IPS-18a (cell line): ENCODE measurements at regions not wholly inside any gene's neighbourhood (a gene's known extent, or its start where the extent isn't known, plus 50 kb on each side); places are given as distances from the start of the nearest gene placed in this dataset.

Experiments used
- H3K27ac ChIP-seq: one replicate; pipeline ENCODE4 v1.5.1; 2013; ENCODE audit warnings: low read length
- H3K27me3 ChIP-seq: one replicate; pipeline ENCODE4 v1.6.1; 2013; ENCODE audit warnings: mild to moderate bottlenecking, low read length; ENCODE audit not compliant: control insufficient read depth, insufficient read depth
- H3K36me3 ChIP-seq: one replicate; pipeline ENCODE4 v1.6.1; 2013; ENCODE audit warnings: low read depth, low read length; ENCODE audit not compliant: control insufficient read depth
- H3K4me1 ChIP-seq: one replicate; pipeline ENCODE4 v1.6.1; 2013; ENCODE audit warnings: low read depth, low read length; ENCODE audit not compliant: control insufficient read depth
- H3K4me3 ChIP-seq: one replicate; pipeline ENCODE4 v1.5.1; 2013; ENCODE audit warnings: low read length
- H3K9ac ChIP-seq: one replicate; pipeline ENCODE4 v1.6.1; 2013; ENCODE audit warnings: mild to moderate bottlenecking, low read length, moderate library complexity
- H3K9me3 ChIP-seq: one replicate; pipeline ENCODE4 v1.6.1; 2013; ENCODE audit warnings: low read depth, low read length; ENCODE audit not compliant: control insufficient read depth

DNA sequence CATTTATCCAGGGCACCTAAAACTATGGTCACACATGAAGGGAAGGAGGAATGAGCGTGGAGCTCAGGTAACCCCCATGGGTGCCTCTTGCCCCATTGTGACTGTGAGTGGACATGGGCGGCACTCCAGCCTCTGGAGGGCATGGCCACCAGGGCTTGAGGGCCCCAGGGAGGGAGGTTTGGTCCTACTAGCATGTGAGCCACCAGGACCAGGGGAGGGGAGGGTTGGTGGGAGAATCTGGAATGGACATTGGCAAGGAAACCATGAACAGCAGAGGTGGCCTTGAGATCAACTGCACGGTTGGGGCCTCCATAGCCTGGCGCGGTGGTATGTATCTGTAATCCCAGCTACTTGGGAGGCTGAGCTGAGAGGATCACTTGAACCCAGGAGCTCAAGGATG is 623.6 kb downstream of the AACS start:
- no peaks in the 10 kb centered on the region for H3K27me3 ChIP-seq
- no peak overlapping the region for H3K4me3 ChIP-seq
- no peak overlapping the region for H3K27ac ChIP-seq

DNA sequence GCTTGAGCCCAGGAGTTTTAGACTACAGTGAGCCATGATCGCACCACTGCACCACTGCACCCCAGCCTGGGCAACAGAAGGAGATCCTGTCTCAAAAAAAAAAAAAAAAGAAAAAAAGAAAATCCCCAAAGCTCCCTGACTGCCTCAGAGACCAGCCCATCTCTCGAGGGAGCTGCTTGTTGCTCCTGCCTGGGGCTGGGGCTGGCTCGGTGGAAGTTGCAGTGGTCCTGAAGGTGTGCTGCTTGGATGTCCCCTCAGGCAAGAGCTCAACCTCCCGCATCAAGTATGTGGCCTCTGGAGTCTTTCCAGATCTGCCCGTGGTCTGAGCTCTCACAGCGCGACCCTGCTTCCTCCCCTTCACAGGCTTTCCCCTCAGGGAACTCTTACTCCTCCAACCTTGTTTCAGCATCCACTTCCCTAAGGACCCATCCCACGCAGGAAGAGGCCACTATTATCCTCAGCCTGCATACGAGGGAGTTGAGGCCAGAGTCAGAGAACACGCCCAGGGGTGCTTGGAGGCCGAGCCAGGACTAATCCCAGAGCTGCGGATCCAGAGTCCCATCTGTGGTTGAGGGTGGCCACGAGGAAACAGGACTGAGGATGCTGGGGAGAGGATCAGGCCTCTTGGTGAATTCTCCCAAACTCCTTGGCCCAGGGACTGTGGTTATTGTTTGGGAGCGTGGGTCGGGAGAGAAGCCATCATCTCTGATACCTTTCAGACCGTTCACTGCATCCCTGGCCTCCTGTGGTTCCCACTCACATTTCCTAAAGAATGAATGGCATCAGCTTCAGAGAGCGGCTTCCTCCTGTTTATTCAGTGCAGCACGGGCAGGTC is 624.6 kb downstream of the AACS start:
- Histone ChIP-seq H3K36me3 (no peaks in the 10 kb centered on the region), H3K4me1 (no peaks in the 10 kb centered on the region), H3K4me3 (no peak overlapping the region), H3K9ac (no peak overlapping the region), H3K9me3 (peaks cover 5% of the 10 kb centered on the region), H3K27ac (no peak overlapping the region), H3K27me3 (no peaks in the 10 kb centered on the region)

More for the DNA sequence above, 623.6 kb downstream of the AACS start:
- H3K9ac ChIP-seq, result no peak overlapping the region
- H3K36me3 ChIP-seq, result no peaks in the 10 kb centered on the region
- H3K4me1 ChIP-seq, result no peaks in the 10 kb centered on the region
- H3K9me3 ChIP-seq, result no peaks in the 10 kb centered on the region

DNA sequence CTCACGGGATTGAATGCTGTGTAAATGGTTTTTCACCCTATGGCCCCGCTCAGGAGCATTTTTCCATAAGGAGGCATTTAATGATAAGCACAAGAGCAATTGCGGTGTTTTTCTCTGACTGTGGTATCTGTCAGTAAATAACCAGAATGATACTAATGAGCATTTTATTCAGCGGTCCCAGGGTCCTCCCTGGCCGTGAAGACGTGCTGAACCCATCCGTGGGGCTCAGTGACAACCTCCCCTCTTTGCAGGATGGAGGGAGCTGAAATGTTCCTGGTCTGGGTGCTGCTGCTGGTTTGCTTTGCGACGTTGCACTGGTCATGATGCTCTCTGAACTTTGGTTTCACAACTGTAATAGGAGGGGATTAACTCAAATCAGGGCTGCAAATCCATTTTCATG is 625.6 kb downstream of the AACS start:
- no peak overlapping the region for H3K27ac ChIP-seq
- no peak overlapping the region for H3K9ac ChIP-seq
- H3K36me3 ChIP-seq, result no peaks in the 10 kb centered on the region
- H3K4me1 ChIP-seq, result no peaks in the 10 kb centered on the region
- H3K27me3 ChIP-seq, result no peaks in the 10 kb centered on the region
- H3K4me3 ChIP-seq, result no peak overlapping the region
- H3K9me3 ChIP-seq, result peaks cover 6% of the 10 kb centered on the region

DNA sequence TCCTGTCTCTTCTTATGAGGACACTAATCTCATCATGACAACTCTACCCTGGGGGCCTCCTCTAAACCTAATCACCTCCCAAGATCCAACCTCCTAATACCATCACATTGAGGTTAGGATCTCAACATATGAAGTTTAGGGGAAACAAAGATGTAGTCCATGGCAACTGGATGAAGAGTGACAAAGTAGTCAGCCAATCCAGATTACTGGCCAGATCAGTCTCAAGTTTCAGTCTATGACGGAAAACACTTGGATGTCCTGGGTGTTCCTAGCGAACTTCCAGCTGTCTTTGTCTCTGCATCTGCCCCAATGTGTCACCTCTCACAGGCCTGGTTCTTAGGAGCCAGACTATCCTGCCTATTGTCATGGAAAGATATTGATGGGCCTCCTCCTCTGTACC is 630.8 kb downstream of the AACS start:
- Histone ChIP-seq H3K9ac (no peak overlapping the region), H3K36me3 (no peaks in the 10 kb centered on the region), H3K27ac (no peak overlapping the region), H3K9me3 (peaks cover 9% of the 10 kb centered on the region), H3K4me3 (no peak overlapping the region), H3K4me1 (no peaks in the 10 kb centered on the region), H3K27me3 (no peaks in the 10 kb centered on the region)

DNA sequence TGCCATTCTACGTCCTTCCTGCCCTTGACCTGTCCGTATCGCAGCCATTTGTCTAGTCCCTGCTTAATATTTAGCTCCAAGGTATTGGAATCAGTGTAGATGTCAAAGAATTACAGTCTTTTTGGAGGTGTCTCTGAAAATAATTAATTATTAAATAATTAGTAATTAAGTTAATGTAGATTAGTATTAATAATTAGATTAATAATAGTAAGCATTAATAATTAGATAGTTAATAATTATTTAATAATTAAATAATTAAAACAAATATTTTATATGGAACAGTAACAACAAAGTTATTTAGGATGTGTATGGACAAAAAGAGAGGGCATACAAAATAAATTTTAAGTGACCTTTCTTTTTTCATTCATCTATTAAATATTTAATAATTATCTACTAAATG is 639.6 kb downstream of the AACS start:
- Histone ChIP-seq H3K9me3 (peaks cover 19% of the 10 kb centered on the region), H3K27ac (no peak overlapping the region), H3K4me3 (no peak overlapping the region)

DNA sequence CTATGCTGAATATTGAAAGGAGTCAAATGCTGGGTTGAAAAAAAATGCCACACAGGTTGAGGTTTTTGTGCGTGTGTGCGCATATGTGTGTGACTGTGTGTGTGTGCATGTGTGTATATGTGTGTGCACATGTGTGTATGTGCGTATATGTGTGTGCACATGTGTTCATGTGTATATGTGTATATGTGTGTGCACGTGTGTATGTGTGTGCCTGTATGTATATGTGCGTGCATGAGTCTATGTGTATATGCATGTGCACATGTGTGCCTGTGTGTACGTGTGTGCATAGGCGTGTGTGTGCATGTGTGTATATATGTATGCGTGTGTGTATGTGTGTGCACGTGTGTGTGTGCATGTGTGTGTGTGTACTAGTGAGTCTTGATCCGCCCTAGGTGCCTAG is 655.7 kb downstream of the AACS start:
- H3K9ac ChIP-seq, result no peak overlapping the region
- no peak overlapping the region for H3K27ac ChIP-seq
- H3K4me3 ChIP-seq, result no peak overlapping the region
- H3K36me3 ChIP-seq, result no peaks in the 10 kb centered on the region
- no peaks in the 10 kb centered on the region for H3K27me3 ChIP-seq
- H3K9me3 ChIP-seq, result peaks cover 36% of the 10 kb centered on the region
- no peaks in the 10 kb centered on the region for H3K4me1 ChIP-seq

More for the DNA sequence above, 639.6 kb downstream of the AACS start:
- no peaks in the 10 kb centered on the region for H3K4me1 ChIP-seq
- H3K9ac ChIP-seq, result no peak overlapping the region
- H3K36me3 ChIP-seq, result no peaks in the 10 kb centered on the region
- no peaks in the 10 kb centered on the region for H3K27me3 ChIP-seq

DNA sequence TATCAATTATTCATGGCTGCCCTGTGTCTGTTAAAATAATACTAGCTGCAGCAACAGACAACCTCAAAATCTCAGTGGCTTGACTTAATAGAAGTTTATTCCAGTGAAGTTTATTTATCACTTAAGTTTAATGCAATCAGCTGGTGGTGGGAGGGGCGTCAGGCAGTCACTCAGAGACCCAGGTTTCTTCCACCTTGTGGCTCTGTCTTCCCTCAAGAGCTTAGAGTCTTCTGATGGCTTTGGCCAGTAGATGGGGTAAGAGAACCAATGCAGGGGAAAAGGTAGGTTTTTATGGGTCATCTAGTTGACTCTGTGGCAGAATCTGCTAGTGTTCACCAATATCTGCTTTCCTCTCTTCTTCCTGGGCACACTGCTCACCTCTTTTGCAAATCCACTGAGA is 668.9 kb downstream of the AACS start:
- no peaks in the 10 kb centered on the region for H3K36me3 ChIP-seq
- H3K9ac ChIP-seq, result no peak overlapping the region
- no peak overlapping the region for H3K4me3 ChIP-seq
- H3K27me3 ChIP-seq, result no peaks in the 10 kb centered on the region
- peaks cover 21% of the 10 kb centered on the region for H3K9me3 ChIP-seq
- H3K4me1 ChIP-seq, result no peaks in the 10 kb centered on the region
- no peak overlapping the region for H3K27ac ChIP-seq

DNA sequence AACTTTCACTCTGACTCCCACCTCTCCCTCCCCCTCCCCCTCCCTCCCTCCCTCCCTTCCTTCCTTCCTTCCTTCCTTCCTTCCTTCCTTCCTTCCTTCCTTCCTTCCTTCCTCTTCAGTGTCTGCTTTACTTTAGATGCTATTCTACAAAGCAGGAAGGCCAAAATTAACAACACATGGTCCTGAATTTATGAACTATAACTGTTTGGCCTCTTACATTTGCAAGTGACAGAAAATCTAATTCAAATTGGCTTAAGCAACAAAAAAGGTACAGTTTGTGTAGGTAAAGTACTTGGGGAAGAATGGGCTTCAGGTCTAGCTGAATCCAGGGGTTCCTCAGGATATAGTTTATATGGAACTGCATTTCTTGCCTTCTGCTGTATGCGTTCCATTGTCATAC is 673.0 kb downstream of the AACS start:
- Histone ChIP-seq H3K4me1 (no peaks in the 10 kb centered on the region), H3K27me3 (no peaks in the 10 kb centered on the region), H3K27ac (no peak overlapping the region), H3K9me3 (peaks cover 36% of the 10 kb centered on the region), H3K4me3 (no peak overlapping the region), H3K9ac (no peak overlapping the region), H3K36me3 (no peaks in the 10 kb centered on the region)

DNA sequence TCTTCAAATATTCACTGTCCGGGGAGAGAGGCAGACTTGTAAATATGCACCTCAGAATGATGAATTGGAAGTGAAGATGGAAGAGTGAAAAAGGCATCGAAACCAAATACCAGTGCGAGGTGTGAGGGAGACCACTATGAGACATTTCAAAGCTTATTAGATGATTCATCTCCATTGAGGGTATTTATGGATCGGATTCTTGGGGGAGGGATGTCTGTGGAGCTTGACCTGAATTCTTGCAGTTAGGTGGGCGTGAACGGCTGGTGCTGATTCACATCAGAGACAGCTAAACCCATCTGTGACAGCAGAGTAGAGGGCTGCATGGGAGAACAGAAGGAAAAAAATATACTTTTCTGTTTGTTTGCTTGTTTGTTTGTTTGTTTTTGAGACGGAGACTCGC is 677.2 kb downstream of the AACS start:
- Histone ChIP-seq H3K9ac (no peak overlapping the region), H3K4me1 (no peaks in the 10 kb centered on the region), H3K36me3 (no peaks in the 10 kb centered on the region), H3K4me3 (no peak overlapping the region), H3K9me3 (peaks cover 30% of the 10 kb centered on the region), H3K27me3 (no peaks in the 10 kb centered on the region), H3K27ac (no peak overlapping the region)

DNA sequence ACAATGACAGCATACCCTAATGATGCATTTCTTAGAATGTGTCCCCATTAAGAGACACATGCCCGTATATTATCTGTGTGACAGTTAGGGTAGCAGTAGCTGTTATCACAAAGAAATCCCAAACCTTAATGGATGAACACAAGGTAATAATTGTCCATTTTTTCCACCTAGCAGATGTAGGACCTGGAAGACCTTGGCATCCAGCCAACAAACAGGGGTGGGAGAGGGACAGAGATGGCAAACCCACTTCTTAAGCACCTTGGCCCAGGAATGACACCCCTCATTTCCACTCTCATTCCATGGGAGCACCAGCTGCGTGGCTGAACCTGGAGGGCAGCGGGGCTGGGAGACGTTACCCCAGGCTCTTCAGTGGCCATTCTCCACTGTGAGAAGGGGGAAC is 679.0 kb downstream of the AACS start:
- no peak overlapping the region for H3K4me3 ChIP-seq
- H3K4me1 ChIP-seq, result no peaks in the 10 kb centered on the region
- no peak overlapping the region for H3K9ac ChIP-seq
- peaks cover 34% of the 10 kb centered on the region for H3K9me3 ChIP-seq
- H3K27ac ChIP-seq, result no peak overlapping the region
- no peaks in the 10 kb centered on the region for H3K36me3 ChIP-seq
- H3K27me3 ChIP-seq, result no peaks in the 10 kb centered on the region

DNA sequence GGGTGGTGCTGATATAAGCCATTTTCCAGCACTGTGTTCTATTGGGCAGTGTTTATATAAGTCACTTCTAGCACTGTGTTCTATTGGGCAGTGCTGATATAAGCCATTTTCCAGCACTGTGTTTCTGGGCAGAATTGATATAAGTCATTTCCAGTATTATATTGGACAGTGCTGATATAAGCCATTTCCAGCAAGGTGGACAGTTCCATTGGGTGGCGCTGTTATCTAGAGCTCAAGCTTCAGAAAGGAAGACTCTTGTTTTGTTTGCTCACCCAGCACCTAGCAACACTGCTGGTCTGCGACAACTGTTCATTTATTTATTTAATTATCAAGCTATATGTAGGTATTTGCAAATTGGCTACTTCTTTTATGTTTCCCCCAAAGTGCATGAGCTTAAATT is 690.3 kb downstream of the AACS start:
- no peak overlapping the region for H3K9ac ChIP-seq
- H3K27me3 ChIP-seq, result no peaks in the 10 kb centered on the region
- H3K27ac ChIP-seq, result no peak overlapping the region
- no peaks in the 10 kb centered on the region for H3K36me3 ChIP-seq
- no peak overlapping the region for H3K4me3 ChIP-seq
- peaks cover 21% of the 10 kb centered on the region for H3K9me3 ChIP-seq
- no peaks in the 10 kb centered on the region for H3K4me1 ChIP-seq

DNA sequence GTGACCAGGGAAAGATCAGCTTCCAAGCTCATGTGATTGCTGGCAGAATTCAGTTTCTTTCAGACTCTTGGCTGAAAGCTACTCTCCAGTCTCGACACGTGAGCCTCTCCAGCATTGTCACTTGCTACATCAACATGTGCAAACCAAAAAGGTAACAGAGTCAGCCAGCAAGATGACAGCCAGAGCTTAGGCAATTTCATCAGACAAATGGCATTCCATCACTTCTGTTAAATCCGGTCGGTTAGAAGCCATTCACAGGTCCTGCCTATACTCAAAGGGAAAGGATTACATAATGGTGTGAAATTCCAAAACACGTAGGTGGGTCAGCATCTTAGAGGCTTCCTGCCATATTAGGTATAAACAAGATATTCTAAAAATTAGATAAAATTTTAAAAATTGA is 700.9 kb downstream of the AACS start:
- H3K27ac ChIP-seq, result no peak overlapping the region
- no peaks in the 10 kb centered on the region for H3K27me3 ChIP-seq
- no peaks in the 10 kb centered on the region for H3K4me1 ChIP-seq
- H3K9ac ChIP-seq, result no peak overlapping the region
- no peaks in the 10 kb centered on the region for H3K36me3 ChIP-seq
- no peak overlapping the region for H3K4me3 ChIP-seq
- H3K9me3 ChIP-seq, result peaks cover 8% of the 10 kb centered on the region
